Activated CD8-positive, alpha-beta memory T cell treated with anti-CD3 and anti-CD28 coated beads for 48 hours (primary cell): ENCODE measurements at regions not wholly inside any gene's neighbourhood (a gene's known extent, or its start where the extent isn't known, plus 50 kb on each side); places are given as distances from the start of the nearest gene placed in this dataset.

Experiments used
- DNase-seq, 3 experiments: peaks; one replicate each; pipeline ENCODE4 v3.0.0-alpha.2; 2020; ENCODE audit warnings: low read depth in 2 of 3, low spot score in 2 of 3

DNA sequence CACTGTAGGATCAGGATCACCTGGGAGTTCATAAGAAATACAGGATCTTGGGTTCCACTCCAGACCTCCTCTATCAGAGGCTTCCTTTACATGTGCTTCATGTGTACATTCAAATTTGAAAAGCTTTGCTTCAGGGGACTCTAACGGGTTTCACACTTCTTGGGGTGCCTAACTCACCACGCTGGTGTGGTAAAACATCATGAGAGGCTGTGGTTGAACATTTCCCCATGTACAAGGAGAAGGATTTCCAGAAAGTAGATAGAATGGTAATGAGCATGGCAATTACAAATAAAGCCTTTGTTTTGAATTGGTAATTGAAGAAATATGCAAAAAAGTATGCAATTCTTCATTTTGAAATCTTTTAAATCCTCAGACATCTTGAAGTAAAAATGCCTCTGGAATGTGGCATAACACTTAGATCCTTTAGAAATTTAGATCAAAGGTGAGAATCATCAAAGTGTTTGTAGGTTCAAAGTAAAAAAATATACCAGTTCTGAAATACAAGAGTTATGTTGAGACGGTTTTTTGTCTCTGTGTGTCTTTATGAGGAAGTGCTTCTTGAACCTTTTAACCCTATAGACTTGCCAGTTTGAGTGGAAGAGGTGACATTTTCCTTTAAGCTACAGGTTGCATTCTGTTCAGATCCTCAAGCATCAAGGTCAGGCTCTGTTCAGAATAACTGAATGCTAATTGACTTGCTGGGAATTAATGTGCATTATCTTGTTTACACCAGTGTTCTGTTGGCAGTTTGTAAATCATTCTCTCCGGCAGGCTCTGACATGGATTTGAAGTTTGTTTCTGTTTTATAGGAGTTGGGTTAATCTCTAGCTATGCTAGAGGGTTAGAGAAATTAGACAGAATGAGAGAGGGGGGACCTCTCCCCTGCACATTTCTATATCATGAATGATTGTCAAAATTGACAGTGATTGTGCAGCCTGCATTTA, 415.3 kb downstream of the MAN2A1 start:
- DNase-seq: no peak

DNA sequence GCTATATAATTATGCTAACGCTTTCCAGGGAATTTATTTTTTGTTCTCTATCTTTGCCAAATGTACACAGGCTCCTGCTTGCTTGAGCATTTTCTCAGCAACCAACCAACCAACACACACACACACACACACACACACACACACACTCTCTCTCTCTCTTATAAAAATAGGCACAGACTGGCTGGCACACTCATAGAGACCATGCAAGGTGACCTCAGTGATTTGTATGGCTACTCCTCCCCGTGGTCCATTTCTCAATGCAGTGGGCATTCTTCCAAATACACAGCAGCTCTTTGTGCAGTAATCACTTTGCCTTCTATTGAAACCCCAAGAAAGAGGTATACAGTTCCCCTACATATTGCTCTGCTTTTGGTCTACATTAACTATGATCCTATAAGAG, 416.0 kb downstream of the MAN2A1 start:
- DNase-seq: no peak

DNA sequence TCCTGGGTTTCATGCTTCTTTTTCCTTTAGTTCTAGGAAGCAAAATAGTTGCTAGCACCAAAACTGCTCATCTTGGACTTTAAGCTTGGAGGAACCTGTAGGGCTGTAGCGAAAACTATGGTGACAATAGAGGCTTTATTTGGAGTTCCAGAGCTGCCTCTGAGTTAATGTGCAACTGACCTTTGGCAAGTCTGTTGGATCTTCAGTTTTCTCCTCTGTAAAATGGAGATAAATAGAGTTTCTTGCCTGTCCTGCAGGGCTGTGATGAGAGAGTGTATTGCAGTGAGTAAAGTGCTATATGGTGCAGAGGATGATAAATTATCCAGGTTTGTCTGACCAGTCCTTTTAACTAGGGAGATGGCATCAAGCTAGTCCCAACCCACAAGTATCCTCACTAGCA, 417.0 kb downstream of the MAN2A1 start:
- DNase-seq: no peak

DNA sequence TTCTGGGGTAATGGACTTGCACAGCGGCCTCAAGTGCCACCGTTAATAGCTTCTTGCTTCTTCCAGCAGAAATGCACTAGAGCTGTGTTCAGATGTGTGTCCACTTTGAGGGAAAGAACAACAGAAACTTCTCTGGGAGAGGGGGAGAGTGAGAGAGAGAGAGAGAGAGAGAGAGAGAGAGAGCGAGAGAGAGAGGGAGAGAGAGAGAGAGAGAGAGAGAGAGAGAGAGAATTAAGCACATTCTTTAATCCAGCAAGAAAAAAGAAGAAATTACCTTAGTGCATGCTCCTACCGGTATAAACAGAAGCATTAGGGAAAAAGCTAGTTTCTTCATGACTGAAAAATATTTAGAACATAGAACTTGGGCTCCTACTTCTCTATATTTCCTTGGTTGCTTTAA, 418.8 kb downstream of the MAN2A1 start:
- DNase-seq: no peak

DNA sequence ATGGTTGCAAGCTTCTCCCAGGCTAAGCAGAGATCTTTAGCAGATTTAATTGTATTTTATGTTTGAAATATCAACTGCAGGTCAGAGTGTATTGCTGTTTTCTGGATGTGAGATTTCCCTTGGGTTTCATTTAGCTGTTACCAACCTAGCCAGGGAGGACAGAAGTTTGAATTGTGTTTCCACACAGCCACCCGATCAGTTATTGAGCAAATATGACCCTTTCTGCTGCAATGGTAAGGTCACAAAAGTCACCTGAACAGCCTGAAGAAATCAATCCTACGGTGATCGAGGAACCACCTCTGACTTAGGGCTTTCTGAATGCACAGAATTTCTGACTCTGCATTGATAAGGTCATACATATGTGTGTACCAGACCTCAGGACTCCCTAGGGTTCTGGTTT, 419.9 kb downstream of the MAN2A1 start:
- DNase-seq: no peak

DNA sequence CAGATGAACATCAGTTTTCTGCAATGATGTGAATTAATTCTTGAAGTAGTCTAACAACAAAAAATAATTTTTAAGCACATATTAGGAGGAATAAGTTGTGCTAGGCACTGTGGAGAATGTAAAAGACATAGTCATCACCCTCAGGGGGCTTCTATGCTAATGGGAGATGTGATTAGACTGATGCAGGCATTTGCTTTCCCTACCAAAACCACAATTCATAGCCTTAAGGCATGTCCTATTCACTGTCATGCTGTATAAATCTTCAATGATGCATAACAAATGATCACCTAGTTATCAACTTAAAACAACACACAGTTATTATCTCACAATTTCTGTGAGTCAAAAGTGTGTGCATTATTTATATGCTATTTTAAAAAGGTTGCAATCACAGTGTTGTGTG, 422.6 kb downstream of the MAN2A1 start:
- no peak for DNase-seq

DNA sequence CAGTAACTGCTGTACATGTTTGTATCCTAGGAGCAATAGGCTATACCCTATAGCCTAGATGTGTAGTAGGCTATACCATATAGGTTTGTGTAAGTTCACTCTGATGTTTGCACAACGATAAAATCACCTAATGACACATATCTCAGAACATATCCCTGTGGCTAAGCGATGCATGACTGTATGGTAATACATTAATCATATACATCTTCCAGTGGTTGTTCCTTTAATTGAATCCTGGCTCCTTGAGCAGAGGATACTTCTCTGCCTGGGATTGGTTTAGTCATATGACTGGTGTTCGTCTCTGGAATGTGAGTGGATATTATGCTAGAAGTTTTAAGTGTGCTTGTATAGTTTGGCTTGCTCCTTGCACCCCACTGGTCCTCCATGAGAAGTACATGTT, 425.8 kb downstream of the MAN2A1 start:
- DNase-seq: no peak

DNA sequence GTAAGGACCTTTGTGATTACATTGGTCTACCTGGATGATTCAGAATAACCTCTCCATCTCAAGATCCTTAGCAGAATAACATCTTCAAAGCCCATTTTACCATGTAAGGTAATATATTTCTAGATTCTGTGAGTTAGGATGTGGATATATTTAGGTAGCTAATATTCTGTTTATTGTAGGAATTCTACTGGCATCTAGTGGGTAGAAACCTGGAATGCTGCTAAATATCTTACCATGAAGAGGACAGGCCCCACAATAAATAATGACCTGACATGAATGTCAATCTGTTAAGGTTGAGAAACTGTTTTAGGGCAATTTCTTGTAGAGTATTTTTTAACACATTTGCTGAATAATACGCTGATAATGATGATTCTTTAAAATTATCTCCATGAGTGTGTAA, 426.8 kb downstream of the MAN2A1 start:
- DNase-seq: no peak

DNA sequence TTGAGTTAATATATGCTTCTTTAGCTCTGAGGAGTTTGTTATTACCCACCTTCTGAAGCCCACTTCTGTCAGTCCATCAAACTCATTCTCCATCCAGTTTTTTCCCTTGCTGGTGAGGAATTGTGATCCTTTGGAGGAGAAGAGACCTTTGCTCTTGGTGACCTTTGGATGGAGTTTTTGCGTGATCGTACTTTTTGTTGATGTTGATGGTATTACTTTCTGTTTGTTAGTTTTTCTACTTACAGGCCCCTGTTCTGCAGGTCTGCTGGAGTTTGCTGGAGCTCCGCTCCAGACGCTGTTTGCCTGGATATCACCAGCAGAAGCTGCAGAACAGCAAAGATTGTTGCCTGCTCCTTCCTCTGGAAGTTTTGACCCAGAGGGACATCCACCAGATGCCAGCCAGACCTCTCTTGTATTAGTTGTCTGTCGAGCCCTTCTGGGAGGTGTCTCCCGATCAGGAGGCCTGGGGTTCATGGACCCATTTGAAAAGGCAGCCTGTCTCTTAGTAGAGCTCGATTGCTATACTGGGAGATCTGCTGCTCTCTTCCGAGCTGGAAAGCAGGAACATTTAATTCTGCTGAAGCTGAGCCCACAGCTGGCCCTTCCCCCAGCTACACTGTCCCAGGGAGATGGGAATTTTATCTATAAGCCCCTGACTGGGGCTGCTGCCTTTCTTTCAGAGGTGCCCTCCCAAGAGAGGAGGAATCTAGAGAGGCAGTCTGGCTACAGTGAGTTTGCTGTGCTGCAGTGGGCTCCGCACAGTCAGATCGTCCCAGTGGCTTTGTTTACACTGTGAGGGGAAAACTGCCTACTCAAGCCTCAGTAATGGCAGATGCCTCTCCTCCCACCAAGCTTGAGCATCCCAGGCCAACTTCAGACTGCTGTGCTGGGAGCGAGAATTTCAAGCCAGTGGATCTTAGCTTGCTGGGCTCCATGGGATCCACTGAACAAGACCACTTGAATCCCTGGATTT, 445.5 kb downstream of the MAN2A1 start:
- no peak for DNase-seq

DNA sequence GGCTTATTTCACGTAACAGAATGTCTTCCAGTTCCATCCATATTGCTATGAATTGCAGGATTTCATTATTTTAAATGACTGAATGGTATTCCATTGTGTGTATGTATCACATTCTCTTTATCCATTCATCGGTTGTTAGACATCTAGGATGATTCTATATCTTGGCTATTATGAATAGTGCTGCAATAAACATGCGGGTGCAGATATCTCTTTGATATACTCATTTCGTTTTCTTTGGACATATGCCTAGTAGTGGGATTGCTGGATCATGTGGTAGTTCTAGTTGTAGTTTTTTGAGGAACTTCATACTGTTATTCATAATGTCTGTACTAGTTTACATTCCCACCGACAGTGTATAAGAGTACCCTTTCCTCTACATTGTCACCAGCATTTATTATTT, 460.5 kb downstream of the MAN2A1 start:
- no peak for DNase-seq

DNA sequence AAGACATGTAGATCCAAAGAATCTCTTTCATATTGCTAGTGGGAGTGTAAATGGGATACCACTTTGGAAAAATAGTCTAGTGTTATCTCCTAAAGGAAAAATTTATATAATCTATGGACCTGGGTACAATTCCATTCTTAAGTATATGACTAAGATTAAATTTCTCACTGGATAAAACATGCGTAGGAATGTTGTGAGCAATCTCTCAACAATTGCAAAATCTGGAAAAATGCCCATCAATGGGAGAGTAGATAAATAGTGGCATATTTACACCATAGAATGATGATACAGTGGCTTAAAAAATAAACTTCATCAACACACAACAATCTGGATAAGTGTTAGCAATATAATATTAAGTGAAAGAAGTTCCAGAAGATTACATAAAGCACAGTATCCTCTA, 469.5 kb downstream of the MAN2A1 start:
- no peak for DNase-seq

DNA sequence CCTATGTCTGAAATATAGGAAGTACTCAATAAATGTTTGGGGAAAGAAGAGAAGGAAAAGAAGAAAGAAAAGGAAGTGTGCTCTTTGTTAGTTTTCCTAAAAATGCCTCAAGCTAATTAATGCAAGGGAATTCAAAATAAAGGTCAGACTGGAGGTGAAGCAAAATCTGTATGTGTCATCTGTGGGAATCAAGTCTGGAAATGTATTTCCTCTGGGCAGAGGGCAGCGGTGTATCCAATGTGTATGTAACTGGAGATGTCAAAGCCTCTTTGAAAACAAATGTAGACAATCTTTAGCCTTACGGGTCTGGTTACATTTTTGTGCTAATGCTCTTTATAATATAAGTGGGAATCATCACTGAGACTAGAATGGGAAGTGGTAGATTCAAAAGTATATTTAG, 471.4 kb downstream of the MAN2A1 start:
- no peak for DNase-seq

DNA sequence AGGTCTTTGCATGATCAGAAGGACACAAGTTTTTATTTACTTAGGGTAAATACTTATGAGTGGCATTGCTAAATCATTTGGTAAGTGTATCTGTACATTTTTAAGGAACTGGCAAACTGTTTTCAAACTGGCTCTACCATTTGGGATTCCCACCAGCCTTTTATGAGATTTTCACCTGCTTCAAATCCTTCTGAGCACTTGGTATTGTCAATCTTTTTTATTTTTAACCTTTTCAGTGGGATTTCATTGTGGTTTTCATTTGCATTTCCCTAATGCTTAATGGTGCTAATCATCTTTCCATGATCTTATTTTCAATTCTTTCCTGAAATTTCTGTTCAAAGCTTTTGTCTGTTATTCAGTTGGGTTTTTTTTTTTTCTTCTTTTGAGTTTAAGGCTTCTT, 475.6 kb downstream of the MAN2A1 start:
- DNase-seq: no peak

DNA sequence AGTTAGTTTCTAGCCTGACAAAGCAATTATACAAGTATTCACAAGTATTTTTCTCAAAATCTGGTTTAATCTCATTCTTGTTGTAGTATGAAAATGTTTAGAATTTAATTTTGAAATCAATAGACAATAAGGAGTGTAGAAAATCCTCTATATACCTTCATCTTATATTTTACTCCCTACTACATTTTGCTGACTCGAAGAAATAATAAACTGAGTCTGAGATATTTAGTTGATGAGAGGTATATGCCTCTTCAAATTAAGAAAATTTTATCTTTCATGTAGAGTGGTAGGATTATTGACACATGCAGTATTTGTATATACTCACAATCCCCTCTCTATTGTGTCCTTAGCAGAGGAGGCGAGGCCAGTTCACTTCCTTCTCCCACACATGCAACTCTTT, 477.7 kb downstream of the MAN2A1 start:
- no peak for DNase-seq

DNA sequence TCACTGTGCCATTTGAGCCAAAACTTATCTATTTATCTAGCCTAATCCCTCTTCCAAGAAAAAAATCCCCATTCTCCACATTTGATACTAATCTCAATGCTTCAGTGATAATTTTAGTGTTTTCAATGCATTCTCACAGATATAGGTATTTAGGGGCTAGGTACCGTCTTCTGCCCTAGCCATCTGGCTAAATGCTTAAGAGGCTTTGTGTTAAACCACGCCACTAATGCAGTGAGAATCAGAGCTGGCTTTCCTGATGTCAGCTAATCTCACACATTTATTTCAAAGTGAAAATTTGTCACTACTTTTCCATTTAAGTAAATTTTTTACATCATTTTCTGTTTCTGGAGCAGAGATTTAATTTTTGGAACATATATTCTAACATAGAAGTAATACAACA, 479.7 kb downstream of the MAN2A1 start:
- DNase-seq: no peak

DNA sequence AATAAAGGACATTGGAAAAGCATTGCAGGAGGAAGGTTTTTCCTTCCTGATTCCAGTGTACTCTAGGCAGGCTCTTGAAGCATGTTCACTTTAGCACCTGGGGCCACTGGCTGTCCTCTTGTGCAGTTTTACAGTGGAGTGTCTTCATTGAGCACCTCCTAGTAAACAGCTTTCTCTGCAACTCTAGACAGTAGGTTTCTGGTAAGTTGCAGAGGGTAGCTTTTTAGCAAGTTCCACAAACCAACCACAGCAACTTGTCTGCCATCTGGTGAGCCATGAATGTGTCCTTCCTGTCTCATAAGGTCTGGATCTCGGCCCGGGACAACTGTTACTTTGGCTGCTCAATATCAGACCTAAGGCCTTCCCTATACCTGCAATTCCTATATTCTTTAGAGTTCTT, 488.0 kb downstream of the MAN2A1 start:
- DNase-seq: no peak

DNA sequence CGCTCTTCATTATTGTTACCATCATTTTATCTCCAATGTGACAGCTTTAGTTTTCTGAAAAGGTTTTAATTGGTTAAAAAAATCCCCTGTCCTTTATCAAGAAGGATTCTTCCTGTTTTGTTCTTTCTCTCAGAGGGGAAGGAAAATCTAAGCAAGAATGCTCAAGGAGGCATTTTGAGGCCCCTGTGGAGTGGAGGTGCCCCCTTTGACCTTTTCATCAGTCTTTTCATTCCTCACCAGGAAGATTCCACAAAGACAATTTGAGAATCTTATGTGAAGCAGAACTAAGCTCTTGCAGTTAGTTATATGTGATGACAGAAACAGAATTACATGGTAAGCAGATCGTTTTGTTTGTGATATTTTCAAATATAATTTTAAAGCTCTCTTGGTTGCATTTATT, 489.6 kb downstream of the MAN2A1 start:
- no peak for DNase-seq

DNA sequence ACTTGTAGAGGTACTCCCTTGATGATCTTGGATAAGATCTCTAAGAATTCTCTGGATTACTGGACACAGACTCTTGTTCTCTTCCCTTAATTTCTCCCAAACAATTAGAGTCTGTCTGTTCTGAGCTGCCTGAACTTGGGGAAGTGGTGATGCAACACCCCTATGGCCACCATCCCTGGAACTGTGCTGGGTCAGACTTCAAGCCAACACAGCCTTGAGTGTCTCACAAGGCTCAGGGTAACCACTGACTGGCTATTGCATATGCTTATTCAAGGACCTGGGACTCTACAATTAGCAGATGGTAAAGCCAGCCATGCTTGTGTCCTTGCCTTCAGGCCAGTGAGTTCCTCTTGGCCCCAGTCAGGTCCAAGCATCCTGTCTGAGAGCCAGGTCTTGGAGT, 504.5 kb downstream of the MAN2A1 start:
- DNase-seq: no peak

DNA sequence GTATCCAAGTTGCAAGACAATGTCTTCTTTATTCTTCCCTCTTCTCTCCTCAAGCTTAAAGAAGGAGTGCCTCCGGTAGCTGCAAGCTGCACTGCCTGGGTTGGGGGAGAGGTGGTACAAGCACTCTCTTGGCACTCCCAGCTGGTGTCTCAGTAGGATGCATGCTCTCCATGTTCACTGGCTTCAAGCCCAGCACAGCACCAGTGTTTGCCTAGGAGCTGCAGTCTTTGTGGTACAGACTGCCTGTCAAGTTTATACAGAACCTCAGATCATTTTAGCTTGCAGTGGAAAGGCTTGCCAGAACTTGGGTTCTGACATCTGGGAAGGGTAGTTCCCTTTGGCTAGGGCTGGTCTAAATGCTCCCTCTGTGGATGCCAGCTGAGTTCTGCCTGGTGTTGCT, 505.6 kb downstream of the MAN2A1 start:
- DNase-seq: no peak

DNA sequence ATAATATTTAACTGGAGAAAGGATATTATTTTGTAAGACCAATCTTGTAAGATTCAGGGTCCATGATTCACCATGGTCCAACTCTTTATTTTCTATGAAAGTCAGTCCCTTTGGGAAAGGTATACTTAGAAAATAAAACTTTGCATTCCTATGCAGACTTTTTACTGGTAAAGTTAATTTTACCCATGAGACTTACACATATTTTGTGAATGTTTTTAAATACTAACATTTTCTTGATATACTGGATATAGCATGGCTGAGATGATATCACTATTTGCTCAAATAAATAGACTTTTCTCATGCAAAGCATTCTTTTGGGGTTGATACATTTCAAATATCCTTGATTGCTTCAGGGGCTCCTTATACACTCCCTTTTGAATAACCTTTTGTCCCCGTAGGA, 512.1 kb downstream of the MAN2A1 start:
- no peak for DNase-seq

DNA sequence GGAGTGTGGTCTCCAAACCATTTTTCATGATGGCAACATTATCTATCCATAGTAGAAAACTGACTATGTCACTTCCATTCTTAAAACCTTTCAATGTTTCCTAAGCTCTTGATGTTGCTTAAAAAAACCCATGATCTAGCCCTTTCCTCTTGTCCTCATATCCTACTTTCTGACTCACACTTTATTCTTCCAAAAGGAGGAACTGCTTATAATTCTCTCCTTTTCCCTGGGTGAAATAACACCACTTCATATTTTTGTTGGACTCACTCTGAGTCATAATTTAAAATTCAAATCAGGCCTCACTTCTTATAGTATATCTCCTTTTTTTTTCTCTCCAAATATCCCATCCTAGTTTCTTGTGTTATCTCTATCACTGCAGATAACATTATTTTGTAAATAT, 513.9 kb downstream of the MAN2A1 start:
- DNase-seq: no peak

DNA sequence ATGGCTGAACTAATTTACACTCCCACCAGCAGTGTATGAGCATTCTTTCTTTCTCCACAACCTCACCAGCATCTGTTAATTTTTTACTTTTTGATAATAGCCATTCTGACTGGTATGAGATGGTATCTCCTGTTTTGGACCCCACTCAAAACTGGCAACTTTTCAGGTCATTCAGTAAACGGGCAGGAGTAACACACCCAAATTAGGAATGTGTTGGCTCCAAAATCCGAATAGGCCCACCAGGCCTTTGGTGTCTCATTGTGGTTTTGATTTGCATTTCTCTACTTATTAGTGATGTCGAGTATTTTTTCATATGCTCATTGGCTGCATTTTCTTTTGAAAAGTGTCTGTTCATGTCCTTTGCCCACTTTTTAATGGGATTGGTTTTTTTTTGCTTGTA, 517.1 kb downstream of the TMEM232 start:
- DNase-seq: no peak
